Neuronal stem cell (in vitro differentiated cells): ENCODE measurements at regions not wholly inside any gene's neighbourhood (a gene's known extent, or its start where the extent isn't known, plus 50 kb on each side); places are given as distances from the start of the nearest gene placed in this dataset.

ENCODE experiments used
- DNase-seq: peaks from one replicate; pipeline ENCODE4 v3.0.0-alpha.2; 2013; ENCODE audit warnings: low spot score
- H2AFZ ChIP-seq: one replicate; pipeline ENCODE4 v1.6.1; 2013; ENCODE audit warnings: mild to moderate bottlenecking, low read length, inconsistent platforms
- H2AK5ac ChIP-seq: 2 replicates; pipeline ENCODE4 v1.6.1; 2013; ENCODE audit warnings: low read depth, mild to moderate bottlenecking, inconsistent platforms, low read length, moderate library complexity, mixed read lengths
- H2BK120ac ChIP-seq: 2 replicates; pipeline ENCODE4 v1.6.1; 2013; ENCODE audit warnings: low read depth, mild to moderate bottlenecking, inconsistent platforms, low read length, moderate library complexity, mixed read lengths
- H2BK12ac ChIP-seq: one replicate; pipeline ENCODE4 v1.6.1; 2013; ENCODE audit warnings: low read length, inconsistent platforms
- H2BK15ac ChIP-seq: 2 replicates; pipeline ENCODE4 v1.6.1; 2013; ENCODE audit warnings: mild to moderate bottlenecking, low read length, inconsistent platforms, mixed read lengths
- H2BK5ac ChIP-seq: one replicate; pipeline ENCODE4 v1.6.1; 2013; ENCODE audit warnings: inconsistent platforms, mild to moderate bottlenecking, low read length, moderate library complexity
- H3K14ac ChIP-seq: one replicate; pipeline ENCODE4 v1.6.1; 2013; ENCODE audit warnings: low read length, inconsistent platforms
- H3K18ac ChIP-seq: 2 replicates; pipeline ENCODE4 v1.6.1; 2013; ENCODE audit warnings: low read length, inconsistent platforms
- H3K23ac ChIP-seq: 2 replicates; pipeline ENCODE4 v1.6.1; 2013; ENCODE audit warnings: low read depth, mild to moderate bottlenecking, mixed read lengths, low read length, inconsistent platforms; ENCODE audit not compliant: poor library complexity
- H3K27ac ChIP-seq: replicated peaks from 3 replicates; pipeline ENCODE4 v1.5.1; 2013; ENCODE audit warnings: low read length, inconsistent platforms
- H3K27me3 ChIP-seq, 3 experiments: 2 replicates each; pipeline ENCODE4 v1.6.1; 2013; ENCODE audit warnings: low read length in 3 of 3, mild to moderate bottlenecking in 2 of 3, inconsistent platforms in 1 of 3, low read depth in 1 of 3, mixed read lengths in 1 of 3, moderate library complexity in 1 of 3; ENCODE audit not compliant: control insufficient read depth in 3 of 3, insufficient read depth in 3 of 3
- H3K36me3 ChIP-seq, 2 donors: replicated peaks in 1 of 2; 2 replicates each; pipeline ENCODE4 v1.6.1; 2013; ENCODE audit warnings: low read length in 2 of 2; ENCODE audit not compliant: control insufficient read depth in 2 of 2, insufficient read depth in 2 of 2
- H3K4ac ChIP-seq: 2 replicates; pipeline ENCODE4 v1.6.1; 2013; ENCODE audit warnings: inconsistent platforms, mild to moderate bottlenecking, low read length, moderate library complexity
- H3K4me1 ChIP-seq, 2 donors: 1 replicate in 1 of 2; 2 replicates in 1 of 2; pipeline ENCODE4 v1.6.1; 2013; ENCODE audit warnings: low read length in 2 of 2, low read depth in 1 of 2; ENCODE audit not compliant: control insufficient read depth in 2 of 2, insufficient read depth in 1 of 2
- H3K4me2 ChIP-seq: one replicate; pipeline ENCODE4 v1.6.1; 2013; ENCODE audit warnings: mild to moderate bottlenecking, low read length, inconsistent platforms; ENCODE audit not compliant: insufficient read depth, poor library complexity, severe bottlenecking
- H3K4me3 ChIP-seq, 2 donors: 2 replicates each; pipeline ENCODE4 v1.5.1; 2013; ENCODE audit warnings: low read length in 2 of 2, mild to moderate bottlenecking in 2 of 2, inconsistent platforms in 1 of 2, moderate library complexity in 1 of 2
- H3K79me1 ChIP-seq: one replicate; pipeline ENCODE4 v1.6.1; 2013; ENCODE audit warnings: low read depth, mild to moderate bottlenecking, inconsistent platforms, low read length, moderate library complexity
- H3K9ac ChIP-seq: one replicate; pipeline ENCODE4 v1.6.1; 2013; ENCODE audit warnings: mild to moderate bottlenecking, low read depth, low read length, inconsistent platforms; ENCODE audit not compliant: poor library complexity
- H3K9me3 ChIP-seq, 2 donors: replicated peaks in 1 of 2; 2 replicates each; pipeline versions ENCODE3 to v1.6.1; 2013; ENCODE audit warnings: low read length in 2 of 2, mild to moderate bottlenecking in 2 of 2, inconsistent platforms in 1 of 2, low read depth in 1 of 2, mixed read lengths in 1 of 2, moderate library complexity in 1 of 2; ENCODE audit not compliant: control insufficient read depth in 2 of 2, insufficient read depth in 1 of 2
- H4K8ac ChIP-seq: one replicate; pipeline ENCODE4 v1.6.1; 2013; ENCODE audit warnings: low read depth, mild to moderate bottlenecking, inconsistent platforms, low read length, moderate library complexity
- H4K91ac ChIP-seq: one replicate; pipeline ENCODE4 v1.6.1; 2013; ENCODE audit warnings: low read length, low read depth, mild to moderate bottlenecking, inconsistent platforms; ENCODE audit not compliant: poor library complexity
- WGBS, 2 donors: extraction: QIAGEN DNeasy Blood & Tissue Kit; methylation state at CpG; one replicate each; pipeline ENCODE4 v1.1.7; 2013; ENCODE audit warnings: missing lambda C conversion rate in 2 of 2, mixed read lengths in 1 of 2; ENCODE audit not compliant: insufficient read length in 2 of 2, insufficient replicate concordance in 1 of 2; ENCODE audit errors: extremely low coverage in 2 of 2; 5-methylcytosine and 5-hydroxymethylcytosine counted together

GRCh38 chr13:111566567-111566966 lies 246.1 kb downstream of the TEX29 start:
- H3K27me3 ChIP-seq, result no peaks in the 10 kb centered on the region
- H4K91ac ChIP-seq, result no peak overlapping the region
- H3K18ac ChIP-seq, result no peak overlapping the region
- H2BK15ac ChIP-seq, result no peak overlapping the region
- no peak overlapping the region for H2BK5ac ChIP-seq
- H3K4me3 ChIP-seq, result no peak overlapping the region
- H2BK120ac ChIP-seq, result no peak overlapping the region
- H3K4me1 ChIP-seq, result peaks cover 0 to 2% of the 10 kb centered on the region in 2 donors
- no CpG with 5 or more reads among the region's 12 CpGs for WGBS, 2 donors
- H3K14ac ChIP-seq, result no peak overlapping the region
- no peaks in the 10 kb centered on the region for H3K36me3 ChIP-seq
- peaks cover 0 to 4% of the 10 kb centered on the region in 2 donors for H3K9me3 ChIP-seq
- H3K4ac ChIP-seq, result no peak overlapping the region
- DNase-seq, result no peak
- H3K79me1 ChIP-seq, result no peaks in the 10 kb centered on the region
- no peak overlapping the region for H3K9ac ChIP-seq
- no peak overlapping the region for H4K8ac ChIP-seq
- no peak overlapping the region for H3K23ac ChIP-seq
- H2AFZ ChIP-seq, result no peak overlapping the region
- no peak overlapping the region for H3K4me2 ChIP-seq
- no peak overlapping the region for H2AK5ac ChIP-seq
- no peak overlapping the region for H3K27ac ChIP-seq
- no peak overlapping the region for H2BK12ac ChIP-seq

DNA sequence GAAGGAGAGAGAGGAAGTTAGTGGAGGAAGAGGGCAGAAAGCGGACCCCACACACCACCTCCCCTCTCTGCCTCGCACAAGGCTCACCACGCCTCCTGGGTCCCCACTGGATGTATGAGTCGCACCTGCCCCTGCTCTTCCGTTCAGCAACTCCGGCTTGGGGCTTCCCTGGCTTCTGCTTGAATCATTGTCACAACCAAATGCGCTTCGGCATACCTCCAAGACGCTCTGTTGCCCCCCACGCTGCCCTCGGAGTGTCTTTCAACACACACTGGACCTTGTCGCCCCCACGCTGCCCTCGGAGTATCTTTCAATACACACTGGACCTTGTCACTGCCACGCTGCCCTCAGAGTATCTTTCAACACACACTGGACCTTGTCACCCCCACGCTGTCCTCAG lies 247.2 kb downstream of the TEX29 start:
- H4K8ac ChIP-seq, result no peak overlapping the region
- no peak overlapping the region for H2BK120ac ChIP-seq
- no peaks in the 10 kb centered on the region for H3K36me3 ChIP-seq
- H4K91ac ChIP-seq, result peak overlapping the region; percentile 3
- H2AK5ac ChIP-seq, result no peak overlapping the region
- no peak overlapping the region for H3K4ac ChIP-seq
- H3K9ac ChIP-seq, result no peak overlapping the region
- WGBS, 2 donors, result no CpG with 5 or more reads among the region's 16 CpGs
- H3K4me1 ChIP-seq, result peaks cover 0 to 2% of the 10 kb centered on the region in 2 donors
- H2BK15ac ChIP-seq, result no peak overlapping the region
- H3K4me3 ChIP-seq, result no peak overlapping the region
- H3K4me2 ChIP-seq, result no peak overlapping the region
- H3K14ac ChIP-seq, result peak overlapping the region; percentile 40
- peaks cover 0 to 3% of the 10 kb centered on the region in 2 donors for H3K9me3 ChIP-seq
- no peaks in the 10 kb centered on the region for H3K27me3 ChIP-seq
- no peak overlapping the region for H2BK12ac ChIP-seq
- H2BK5ac ChIP-seq, result no peak overlapping the region
- H3K23ac ChIP-seq, result no peak overlapping the region
- no peak overlapping the region for H2AFZ ChIP-seq
- H3K79me1 ChIP-seq, result no peaks in the 10 kb centered on the region
- H3K27ac ChIP-seq, result no peak overlapping the region
- H3K18ac ChIP-seq, result no peak overlapping the region
- no peak for DNase-seq

- no peak overlapping the region for H2AFZ ChIP-seq
- no CpG with 5 or more reads among the region's 8 CpGs for WGBS, 2 donors
These were observed 247.8 kb downstream of the TEX29 start for GRCh38 chr13:111568290-111568689.

DNA sequence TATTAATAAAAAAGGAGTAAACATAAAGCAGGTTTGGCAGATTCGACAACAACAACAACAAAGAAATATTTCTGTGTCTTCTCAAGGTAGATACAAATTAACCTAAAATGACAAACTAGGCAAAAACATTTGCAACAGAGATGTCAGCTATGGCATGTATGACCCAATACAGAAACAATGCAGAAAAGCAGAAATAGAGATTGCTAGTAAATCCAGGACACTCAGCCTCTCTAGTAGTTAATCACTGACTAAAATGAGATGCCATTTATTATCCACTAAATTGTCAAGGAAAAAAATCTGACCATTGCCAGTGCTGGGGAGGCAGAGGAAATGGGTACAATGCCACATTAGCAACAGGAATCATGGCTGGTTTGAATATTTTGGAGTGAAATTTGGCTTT lies 250.5 kb downstream of the TEX29 start:
- no peaks in the 10 kb centered on the region for H3K36me3 ChIP-seq
- H2BK15ac ChIP-seq, result no peak overlapping the region
- H2BK12ac ChIP-seq, result no peak overlapping the region
- no peak overlapping the region for H3K23ac ChIP-seq
- H2AFZ ChIP-seq, result no peak overlapping the region
- no peak for DNase-seq
- H3K79me1 ChIP-seq, result no peaks in the 10 kb centered on the region
- no peak overlapping the region for H4K91ac ChIP-seq
- H3K14ac ChIP-seq, result no peak overlapping the region
- peaks cover 7 to 11% of the 10 kb centered on the region in 2 donors for H3K9me3 ChIP-seq
- H3K4me3 ChIP-seq, result no peak overlapping the region
- no peak overlapping the region for H2BK120ac ChIP-seq
- no peak overlapping the region for H3K18ac ChIP-seq
- H2BK5ac ChIP-seq, result no peak overlapping the region
- no peak overlapping the region for H3K9ac ChIP-seq
- H3K4me1 ChIP-seq, result no peaks in the 10 kb centered on the region
- H2AK5ac ChIP-seq, result no peak overlapping the region
- H3K27ac ChIP-seq, result no peak overlapping the region
- no peak overlapping the region for H4K8ac ChIP-seq
- no peak overlapping the region for H3K4ac ChIP-seq
- H3K4me2 ChIP-seq, result no peak overlapping the region
- WGBS, 2 donors, result no CpG with 5 or more reads among the region's 1 CpG
- no peaks in the 10 kb centered on the region for H3K27me3 ChIP-seq

More at GRCh38 chr13:111568290-111568689, 247.8 kb downstream of the TEX29 start:
- no peak overlapping the region for H2BK12ac ChIP-seq
- H3K4ac ChIP-seq, result no peak overlapping the region
- no peak overlapping the region for H3K27ac ChIP-seq
- no peak for DNase-seq
- H3K27me3 ChIP-seq, result no peaks in the 10 kb centered on the region
- no peak overlapping the region for H4K8ac ChIP-seq
- no peak overlapping the region for H3K4me3 ChIP-seq
- H3K9ac ChIP-seq, result no peak overlapping the region
- H2BK5ac ChIP-seq, result no peak overlapping the region
- H3K18ac ChIP-seq, result no peak overlapping the region
- no peak overlapping the region for H4K91ac ChIP-seq
- no peak overlapping the region for H3K4me2 ChIP-seq
- no peak overlapping the region for H2BK120ac ChIP-seq
- peaks cover 0 to 3% of the 10 kb centered on the region in 2 donors for H3K9me3 ChIP-seq
- no peak overlapping the region for H3K23ac ChIP-seq
- H3K14ac ChIP-seq, result no peak overlapping the region
- H3K36me3 ChIP-seq, result no peaks in the 10 kb centered on the region
- H2BK15ac ChIP-seq, result no peak overlapping the region
- peaks cover 0 to 2% of the 10 kb centered on the region in 2 donors for H3K4me1 ChIP-seq
- H2AK5ac ChIP-seq, result peak overlapping the region; percentile 15
- no peaks in the 10 kb centered on the region for H3K79me1 ChIP-seq
